GM12878 (cell line): ENCODE measurements at regions not wholly inside any gene's neighbourhood (a gene's known extent, or its start where the extent isn't known, plus 50 kb on each side); places are given as distances from the start of the nearest gene placed in this dataset.

Experiments used
- ATAC-seq: fragments of 200-7000 bp; cut with Tn5 transposase; 3 replicates; pipeline ENCODE4 v1.9.1; 2020; ENCODE audit warnings: mild to moderate bottlenecking, moderate library complexity
- BruUV-seq: library from RNA; stranded (reverse); fragments of 400-500 nt; replicated peaks from 2 replicates; lab custom pipeline; 2021; lab: Mats Ljungman, UMichigan
- CTCF ChIA-PET: fragments of 300-600 bp; sonication (Branson Sonifier 250); formaldehyde crosslinking; extraction: SDS; loops from one replicate; lab custom pipeline; 2021; ENCODE audit warnings: inconsistent platforms; lab: Yijun Ruan, JAX
- POLR2A ChIA-PET: fragments of 350-600 bp; formaldehyde crosslinking; extraction: SDS; loops from one replicate; lab custom pipeline; 2021; ENCODE audit warnings: inconsistent platforms; lab: Charles Lee
- RAD21 ChIA-PET: fragments of 300-600 bp; sonication (Branson Sonifier 250); formaldehyde crosslinking; loops from one replicate; lab custom pipeline; 2023; ENCODE audit warnings: antibody characterized with exemption; ENCODE audit not compliant: unreplicated experiment; lab: Charles Lee
- SMC1A ChIA-PET: fragments of 300-600 bp; sonication (Branson Sonifier 250); formaldehyde crosslinking; loops from one replicate; lab custom pipeline; 2023; ENCODE audit not compliant: unreplicated experiment, uncharacterized antibody; lab: Charles Lee
- DNase-seq: peaks from one replicate; pipeline ENCODE4 v3.0.0-alpha.2; 2011; ENCODE audit warnings: low read depth, low spot score
- FAIRE-seq: peaks from 3 replicates; lab custom pipeline; 2011; peaks lifted over from hg19 to GRCh38; lab: Jason Lieb, UNC
- H2AFZ ChIP-seq: 2 replicates; pipeline ENCODE4 v1.6.0; 2011; ENCODE audit warnings: low read depth, low read length, control low read depth; ENCODE audit not compliant: control insufficient read depth
- H3K27ac ChIP-seq: 2 replicates; pipeline ENCODE4 v1.5.1; 2011; ENCODE audit warnings: control low read depth; ENCODE audit not compliant: control insufficient read depth, insufficient read depth
- H3K27me3 ChIP-seq, 2 experiments: replicated peaks in 1 of 2; 2 replicates each; pipeline versions ENCODE4 v1.6.0 to v1.6.1; 2011; ENCODE audit warnings: low read length in 1 of 2; ENCODE audit not compliant: control insufficient read depth in 2 of 2, insufficient read depth in 2 of 2
- H3K36me3 ChIP-seq, 2 experiments: 2 replicates each; pipeline ENCODE4 v1.5.1; 2011; ENCODE audit warnings: low read length in 1 of 2; ENCODE audit not compliant: control insufficient read depth in 2 of 2, insufficient read depth in 2 of 2
- H3K4me1 ChIP-seq: 2 replicates; pipeline ENCODE4 v1.6.1; 2011; ENCODE audit warnings: mild to moderate bottlenecking, low read length, moderate library complexity, mixed read lengths; ENCODE audit not compliant: control insufficient read depth, insufficient read depth
- H3K4me2 ChIP-seq: 2 replicates; pipeline ENCODE4 v1.6.0; 2011; ENCODE audit warnings: control low read depth; ENCODE audit not compliant: control insufficient read depth, insufficient read depth
- H3K4me3 ChIP-seq: fragments of 200-600 bp; sonication (generic); 2 replicates; pipeline ENCODE4 v1.5.1; 2016
- H3K79me2 ChIP-seq: 2 replicates; pipeline ENCODE4 v1.6.0; 2011; ENCODE audit warnings: low read length; ENCODE audit not compliant: control insufficient read depth, insufficient read depth
- H3K9ac ChIP-seq: 2 replicates; pipeline ENCODE4 v1.8.0; 2011; ENCODE audit warnings: low read length, control low read depth, mixed read lengths; ENCODE audit not compliant: control insufficient read depth, insufficient read depth
- H3K9me3 ChIP-seq: replicated peaks from 3 replicates; pipeline ENCODE4 v1.5.1; 2011; ENCODE audit warnings: mild to moderate bottlenecking, low read length; ENCODE audit not compliant: control insufficient read depth, insufficient read depth
- H4K20me1 ChIP-seq: 2 replicates; pipeline ENCODE4 v1.6.0; 2011; ENCODE audit not compliant: control insufficient read depth, insufficient read depth
- BCL11A ChIP-seq: IDR thresholded peaks from 2 replicates; pipeline ENCODE4 v1.6.1; 2011; ENCODE audit warnings: low read depth, low read length
- BMI1 ChIP-seq: fragments of 450-650 bp; IDR thresholded peaks from 2 replicates; pipeline ENCODE4 v1.6.1; 2016; ENCODE audit warnings: mild to moderate bottlenecking, moderate library complexity, borderline replicate concordance
- BRCA1 ChIP-seq: IDR thresholded peaks from 2 replicates; pipeline ENCODE4 v1.6.1; 2011; ENCODE audit warnings: low read depth, low read length, improper control_type of control experiment
- CEBPZ ChIP-seq: fragments of 150-350 bp; IDR thresholded peaks from 2 replicates; pipeline ENCODE4 v1.6.1; 2016; ENCODE audit warnings: low read depth, low read length
- CHD4 ChIP-seq: fragments of 200-600 bp; sonication (generic); IDR thresholded peaks from 2 replicates; pipeline ENCODE4 v1.6.1; 2016; ENCODE audit warnings: mild to moderate bottlenecking
- EED ChIP-seq: sonication (generic); IDR thresholded peaks from 2 replicates; pipeline ENCODE4 v1.6.1; 2016; ENCODE audit warnings: antibody characterized with exemption, low read depth
- FOXK2 ChIP-seq: fragments of 450-650 bp; IDR thresholded peaks from 2 replicates; pipeline ENCODE4 v1.6.1; 2017; ENCODE audit warnings: mild to moderate bottlenecking, moderate library complexity
- KDM1A ChIP-seq: fragments of 200-600 bp; sonication (generic); IDR thresholded peaks from 2 replicates; pipeline ENCODE4 v1.6.1; 2016; ENCODE audit warnings: borderline replicate concordance
- NFXL1 ChIP-seq: fragments of 450-650 bp; IDR thresholded peaks from 2 replicates; pipeline ENCODE4 v1.6.1; 2017; ENCODE audit warnings: antibody characterized with exemption, mild to moderate bottlenecking, borderline replicate concordance
- NFYB ChIP-seq: IDR thresholded peaks from 2 replicates; pipeline ENCODE4 v1.6.1; 2011; ENCODE audit warnings: low read depth, mild to moderate bottlenecking, low read length, improper control_type of control experiment, moderate library complexity; ENCODE audit not compliant: insufficient read depth
- POLR2AphosphoS5 ChIP-seq: IDR thresholded peaks from 2 replicates; pipeline ENCODE4 v1.6.1; 2011; ENCODE audit warnings: mild to moderate bottlenecking, low read length, inconsistent platforms
- RAD21 ChIP-seq: IDR thresholded peaks from 2 replicates; pipeline ENCODE4 v1.6.1; 2011; ENCODE audit warnings: mild to moderate bottlenecking, low read depth, low read length, moderate library complexity; ENCODE audit not compliant: insufficient read depth
- REST ChIP-seq: IDR thresholded peaks from 2 replicates; pipeline ENCODE4 v1.6.1; 2012; ENCODE audit warnings: mild to moderate bottlenecking, low read depth, low read length
- SIN3A ChIP-seq: IDR thresholded peaks from 2 replicates; pipeline ENCODE4 v1.6.1; 2012; ENCODE audit warnings: low read depth, low read length, improper control_type of control experiment
- TARDBP ChIP-seq: IDR thresholded peaks from 2 replicates; pipeline ENCODE4 v1.6.1; 2016; ENCODE audit warnings: borderline replicate concordance
- YY1 ChIP-seq: IDR thresholded peaks from 2 replicates; pipeline ENCODE4 v1.6.1; 2011; ENCODE audit warnings: low read depth, mild to moderate bottlenecking, low read length
- ZNF687 ChIP-seq: fragments of 450-650 bp; IDR thresholded peaks from 2 replicates; pipeline ENCODE4 v1.6.1; 2017; ENCODE audit warnings: mild to moderate bottlenecking, moderate library complexity
- WGBS: methylation state at CpG from one replicate; pipeline ENCODE4 v1.1.6; 2016; ENCODE audit warnings: low lambda C conversion rate; ENCODE audit not compliant: insufficient replicate concordance, insufficient coverage; ENCODE audit errors: missing lambda C conversion rate; 5-methylcytosine and 5-hydroxymethylcytosine counted together
- in situ Hi-C: fragments of 300-500 bp; cut with MboI; formaldehyde crosslinking; loops from 9 replicates; pipeline ENCODE4 v1.14.3; 2018; ENCODE audit warnings: mixed read lengths
- intact Hi-C: fragments of 100-400 bp; cut with micrococcal nuclease; formaldehyde crosslinking; loops from one replicate; pipeline ENCODE4 v1.14.2; 2022; ENCODE audit not compliant: unreplicated experiment

- Histone ChIP-seq H4K20me1 (no peaks in the 10 kb centered on the region), H3K9me3 (no peaks in the 10 kb centered on the region), H3K27ac (no peak overlapping the region), H3K27me3 (no peaks in the 10 kb centered on the region), H3K4me3 (no peak overlapping the region), H2AFZ (no peak overlapping the region), H3K79me2 (no peaks in the 10 kb centered on the region), H3K36me3 (no peaks in the 10 kb centered on the region), H3K4me1 (no peaks in the 10 kb centered on the region), H3K9ac (no peak overlapping the region), H3K4me2 (no peak overlapping the region)
- ChIA-PET SMC1A (no interaction called here), POLR2A (no interaction called here), CTCF (no interaction called here), RAD21 (no interaction called here)
- DNase-seq = no peak
- no peak for ATAC-seq
- no TSS peak for BruUV-seq
- intact Hi-C loops = no loop called here
- in situ Hi-C loops = no loop called here
- FAIRE-seq = no peak
- WGBS = 0% methylated on average over 2 of the region's 2 CpGs
- no peak for TF ChIP-seq ZNF687
- no peak for TF ChIP-seq BMI1
- no peak for TF ChIP-seq REST
- no peak for TF ChIP-seq NFXL1
- TF ChIP-seq SIN3A = no peak
- no peak for TF ChIP-seq NFYB
- TF ChIP-seq YY1 = no peak
- TF ChIP-seq BCL11A = no peak
- TF ChIP-seq RAD21 = no peak
- TF ChIP-seq EED = no peak
- TF ChIP-seq POLR2AphosphoS5 = no peak
- no peak for TF ChIP-seq CEBPZ
- no peak for TF ChIP-seq CHD4
- no peak for TF ChIP-seq TARDBP
- TF ChIP-seq FOXK2 = no peak
- no peak for TF ChIP-seq BRCA1
- no peak for TF ChIP-seq KDM1A
These were observed 120.1 kb upstream of the TSLP start for GRCh38 chr5:110951373-110951791.
